K562 (cell line): ENCODE measurements at regions not wholly inside any gene's neighbourhood (a gene's known extent, or its start where the extent isn't known, plus 50 kb on each side); places are given as distances from the start of the nearest gene placed in this dataset.

ENCODE experiments used
- ATAC-seq: fragments of 200-7000 bp; cut with Tn5 transposase; 3 replicates; pipeline ENCODE4 v1.9.1; 2020; ENCODE audit warnings: moderate library complexity
- BruUV-seq: library from RNA; stranded (reverse); fragments of 400-500 nt; replicated peaks from 2 replicates; lab custom pipeline; 2021; lab: Mats Ljungman, UMichigan
- CTCF ChIA-PET: fragments of 300-600 bp; formaldehyde crosslinking; extraction: SDS; loops from one replicate; lab custom pipeline; 2021; ENCODE audit warnings: low intra/inter-chr PET ratio; lab: Yijun Ruan, JAX
- POLR2A ChIA-PET: fragments of 300-600, 350-650 bp; sonication (Branson Sonifier 250); formaldehyde crosslinking; extraction: SDS; loops from one replicate; lab custom pipeline; 2021; ENCODE audit warnings: antibody characterized with exemption, inconsistent platforms; lab: Yijun Ruan, JAX
- DNase-seq, 4 experiments: peaks; one replicate each; pipeline versions ENCODE4 v3.0.0 to v3.0.0-alpha.2; 2011 to 2018; ENCODE audit warnings: low spot score in 3 of 4, mixed read lengths in 3 of 4; ENCODE audit errors: extremely low read depth in 1 of 4
- FAIRE-seq: peaks from 2 replicates; lab custom pipeline; 2011; peaks lifted over from hg19 to GRCh38; lab: Jason Lieb, UNC
- H2AFZ ChIP-seq: 2 replicates; pipeline ENCODE4 v1.6.0; 2011; ENCODE audit warnings: low read depth, low read length, control low read depth, inconsistent platforms
- H3K27ac ChIP-seq: fragments of 200-600 bp; 3 replicates; pipeline ENCODE4 v1.8.0; 2011; ENCODE audit warnings: low read depth, mild to moderate bottlenecking, control low read depth, inconsistent platforms, low read length, moderate library complexity, mixed read lengths; ENCODE audit errors: extremely low read depth
- H3K27me3 ChIP-seq, 2 experiments: fragments of 300-600 bp in 1 of 2; 2 replicates in 1 of 2; 3 replicates in 1 of 2; pipeline versions ENCODE4 v1.6.0 to v1.8.0; 2011; ENCODE audit warnings: inconsistent platforms in 2 of 2, low read length in 2 of 2, mild to moderate bottlenecking in 1 of 2, mixed read lengths in 1 of 2, moderate library complexity in 1 of 2; ENCODE audit not compliant: control insufficient read depth in 2 of 2, insufficient read depth in 2 of 2
- H3K36me3 ChIP-seq: fragments of 300-600 bp; 3 replicates; pipeline ENCODE4 v1.8.0; 2011; ENCODE audit warnings: mild to moderate bottlenecking, low read length, inconsistent platforms; ENCODE audit not compliant: control insufficient read depth, insufficient read depth
- H3K4me1 ChIP-seq, 2 experiments: fragments of 200-600 bp in 1 of 2; replicated peaks in 1 of 2; 2 replicates in 1 of 2; 3 replicates in 1 of 2; pipeline versions ENCODE4 v1.5.1 to v1.8.0; 2011; ENCODE audit warnings: inconsistent platforms in 2 of 2, low read length in 2 of 2, mild to moderate bottlenecking in 1 of 2, mixed read lengths in 1 of 2, moderate library complexity in 1 of 2; ENCODE audit not compliant: control insufficient read depth in 2 of 2, insufficient read depth in 2 of 2
- H3K4me2 ChIP-seq: 2 replicates; pipeline ENCODE4 v1.6.1; 2011; ENCODE audit warnings: low read length, control low read depth, inconsistent platforms, mixed read lengths; ENCODE audit not compliant: insufficient read depth
- H3K4me3 ChIP-seq: fragments of 200-600 bp; sonication (generic), shearing (Covaris generic); 2 replicates; pipeline ENCODE4 v1.5.1; 2016; ENCODE audit warnings: control low read depth, inconsistent platforms
- H3K79me2 ChIP-seq: fragments of 200-600 bp; 3 replicates; pipeline ENCODE4 v1.8.0; 2011; ENCODE audit warnings: low read length, inconsistent platforms; ENCODE audit not compliant: control insufficient read depth, insufficient read depth
- H3K9ac ChIP-seq, 2 experiments: 2 replicates each; pipeline versions ENCODE4 v1.6.0 to v1.6.1; 2011; ENCODE audit warnings: low read depth in 2 of 2, low read length in 2 of 2, control low read depth in 1 of 2, inconsistent platforms in 1 of 2, mild to moderate bottlenecking in 1 of 2, mixed read lengths in 1 of 2; ENCODE audit not compliant: insufficient read depth in 1 of 2
- H3K9me1 ChIP-seq: one replicate; pipeline ENCODE4 v1.6.0; 2011; ENCODE audit warnings: inconsistent platforms, mild to moderate bottlenecking, low read length, moderate library complexity; ENCODE audit not compliant: control insufficient read depth, insufficient read depth
- H3K9me3 ChIP-seq: replicated peaks from 2 replicates; pipeline ENCODE4 v1.5.1; 2011; ENCODE audit warnings: low read depth, low read length, inconsistent platforms; ENCODE audit not compliant: control insufficient read depth, insufficient read depth
- H4K20me1 ChIP-seq: replicated peaks from 2 replicates; pipeline ENCODE4 v1.6.1; 2011; ENCODE audit warnings: low read length, inconsistent platforms, mixed read lengths; ENCODE audit not compliant: control insufficient read depth, insufficient read depth
- WGBS: fragments of 100-300 bp; shearing (Covaris generic); methylation state at CpG from one replicate; pipeline ENCODE4 v1.1.6; 2016; ENCODE audit warnings: low coverage, mixed read lengths; ENCODE audit not compliant: insufficient coverage; ENCODE audit errors: missing lambda C conversion rate; 5-methylcytosine and 5-hydroxymethylcytosine counted together
- in situ Hi-C: fragments of 300-500 bp; cut with MboI; formaldehyde crosslinking; loops from 4 replicates; pipeline ENCODE4 v1.15.0; 2018; ENCODE audit warnings: inconsistent platforms, mixed read lengths
- intact Hi-C: fragments of 100-400 bp; cut with micrococcal nuclease; formaldehyde crosslinking; loops from 2 replicates; pipeline ENCODE4 v1.14.2; 2022
- TF ChIP-seq, protein P1 (sequence below), 3 experiments: IDR thresholded peaks in 2 of 3; conservative IDR thresholded peaks in 1 of 3; 2 replicates each; pipeline ENCODE4 v1.5.1; 2011 to 2012; ENCODE audit warnings: low read length in 3 of 3, mild to moderate bottlenecking in 3 of 3, control low read depth in 2 of 3, improper control_type of control experiment in 1 of 3, inconsistent platforms in 1 of 3, low read depth in 1 of 3, mixed read lengths in 1 of 3, moderate library complexity in 1 of 3; ENCODE audit not compliant: insufficient read depth in 2 of 3
- TF ChIP-seq, protein P2 (sequence below), 2 experiments: fragments of 450-650 bp in 1 of 2; IDR thresholded peaks; 2 replicates each; pipeline ENCODE4 v1.6.1; 2011 to 2017; ENCODE audit warnings: low read depth in 2 of 2, antibody characterized with exemption in 1 of 2, borderline replicate concordance in 1 of 2, low read length in 1 of 2, mild to moderate bottlenecking in 1 of 2, mixed read lengths in 1 of 2; ENCODE audit not compliant: control insufficient read depth in 1 of 2
- TF ChIP-seq, protein P3 (sequence below): conservative IDR thresholded peaks from 2 replicates; pipeline ENCODE4 v1.6.1; 2011; ENCODE audit warnings: low read depth, mild to moderate bottlenecking, low read length; ENCODE audit not compliant: control insufficient read depth

DNA sequence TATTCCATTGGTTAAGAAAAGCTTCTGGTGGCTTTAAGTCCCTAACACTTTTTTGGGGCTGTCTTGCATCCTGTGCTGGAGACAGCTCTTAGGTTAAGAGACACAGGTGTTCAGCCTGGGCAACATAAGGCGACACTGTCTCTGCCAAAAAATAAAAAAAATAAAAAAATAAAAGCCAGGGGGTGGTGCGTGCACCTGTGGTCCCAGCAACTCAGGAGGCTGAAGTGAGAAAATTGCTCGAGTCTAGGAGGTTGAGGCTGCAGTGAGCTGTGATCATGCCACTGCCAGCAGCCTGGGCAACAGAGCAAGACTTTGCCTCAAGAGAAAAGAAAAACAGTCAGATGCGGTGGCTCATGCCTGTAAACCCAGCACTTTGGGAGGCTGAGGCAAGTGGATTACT is 55.6 kb upstream of the ZMYND8 start:
- no peaks in the 10 kb centered on the region for H3K36me3 ChIP-seq
- no peaks in the 10 kb centered on the region for H4K20me1 ChIP-seq
- H3K9ac ChIP-seq, result no peak overlapping the region
- no peak overlapping the region for H3K4me3 ChIP-seq
- no peaks in the 10 kb centered on the region for H3K79me2 ChIP-seq
- no peaks in the 10 kb centered on the region for H3K9me3 ChIP-seq
- no TSS peak for BruUV-seq
- ATAC-seq (no peak), DNase-seq (no peak), FAIRE-seq (no peak)
- in situ Hi-C loops (no loop called here), intact Hi-C loops (no loop called here)
- no peak overlapping the region for H2AFZ ChIP-seq
- POLR2A ChIA-PET, result interaction anchor here (1.0 to 1.1 kb wide), 2 partner anchors 9 to 15 kb away, joined by 3 read pairs; no protein-coding TSS in a partner anchor
- no peaks in the 10 kb centered on the region for H3K9me1 ChIP-seq
- WGBS, result 59% methylated on average over 4 of the region's 4 CpGs
- TF ChIP-seq, protein P1, sequence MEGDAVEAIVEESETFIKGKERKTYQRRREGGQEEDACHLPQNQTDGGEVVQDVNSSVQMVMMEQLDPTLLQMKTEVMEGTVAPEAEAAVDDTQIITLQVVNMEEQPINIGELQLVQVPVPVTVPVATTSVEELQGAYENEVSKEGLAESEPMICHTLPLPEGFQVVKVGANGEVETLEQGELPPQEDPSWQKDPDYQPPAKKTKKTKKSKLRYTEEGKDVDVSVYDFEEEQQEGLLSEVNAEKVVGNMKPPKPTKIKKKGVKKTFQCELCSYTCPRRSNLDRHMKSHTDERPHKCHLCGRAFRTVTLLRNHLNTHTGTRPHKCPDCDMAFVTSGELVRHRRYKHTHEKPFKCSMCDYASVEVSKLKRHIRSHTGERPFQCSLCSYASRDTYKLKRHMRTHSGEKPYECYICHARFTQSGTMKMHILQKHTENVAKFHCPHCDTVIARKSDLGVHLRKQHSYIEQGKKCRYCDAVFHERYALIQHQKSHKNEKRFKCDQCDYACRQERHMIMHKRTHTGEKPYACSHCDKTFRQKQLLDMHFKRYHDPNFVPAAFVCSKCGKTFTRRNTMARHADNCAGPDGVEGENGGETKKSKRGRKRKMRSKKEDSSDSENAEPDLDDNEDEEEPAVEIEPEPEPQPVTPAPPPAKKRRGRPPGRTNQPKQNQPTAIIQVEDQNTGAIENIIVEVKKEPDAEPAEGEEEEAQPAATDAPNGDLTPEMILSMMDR (IDR thresholded peaks at IDR 0.05 in 2 of 3, conservative IDR thresholded peaks at IDR 0.05 in 1 of 3; ENCODE audit: insufficient read depth in 2 of 3, low read depth in 1 of 3, low read length in 3 of 3), result no peak
- TF ChIP-seq, protein P2, sequence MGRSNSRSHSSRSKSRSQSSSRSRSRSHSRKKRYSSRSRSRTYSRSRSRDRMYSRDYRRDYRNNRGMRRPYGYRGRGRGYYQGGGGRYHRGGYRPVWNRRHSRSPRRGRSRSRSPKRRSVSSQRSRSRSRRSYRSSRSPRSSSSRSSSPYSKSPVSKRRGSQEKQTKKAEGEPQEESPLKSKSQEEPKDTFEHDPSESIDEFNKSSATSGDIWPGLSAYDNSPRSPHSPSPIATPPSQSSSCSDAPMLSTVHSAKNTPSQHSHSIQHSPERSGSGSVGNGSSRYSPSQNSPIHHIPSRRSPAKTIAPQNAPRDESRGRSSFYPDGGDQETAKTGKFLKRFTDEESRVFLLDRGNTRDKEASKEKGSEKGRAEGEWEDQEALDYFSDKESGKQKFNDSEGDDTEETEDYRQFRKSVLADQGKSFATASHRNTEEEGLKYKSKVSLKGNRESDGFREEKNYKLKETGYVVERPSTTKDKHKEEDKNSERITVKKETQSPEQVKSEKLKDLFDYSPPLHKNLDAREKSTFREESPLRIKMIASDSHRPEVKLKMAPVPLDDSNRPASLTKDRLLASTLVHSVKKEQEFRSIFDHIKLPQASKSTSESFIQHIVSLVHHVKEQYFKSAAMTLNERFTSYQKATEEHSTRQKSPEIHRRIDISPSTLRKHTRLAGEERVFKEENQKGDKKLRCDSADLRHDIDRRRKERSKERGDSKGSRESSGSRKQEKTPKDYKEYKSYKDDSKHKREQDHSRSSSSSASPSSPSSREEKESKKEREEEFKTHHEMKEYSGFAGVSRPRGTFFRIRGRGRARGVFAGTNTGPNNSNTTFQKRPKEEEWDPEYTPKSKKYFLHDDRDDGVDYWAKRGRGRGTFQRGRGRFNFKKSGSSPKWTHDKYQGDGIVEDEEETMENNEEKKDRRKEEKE (IDR thresholded peaks at IDR 0.05; ENCODE audit: borderline replicate concordance in 1 of 2, control insufficient read depth in 1 of 2, low read depth in 2 of 2, low read length in 1 of 2), result peak in 1 of 2 experiments; percentile 5; a peak in 1 of 4 replicates
- TF ChIP-seq, protein P3, sequence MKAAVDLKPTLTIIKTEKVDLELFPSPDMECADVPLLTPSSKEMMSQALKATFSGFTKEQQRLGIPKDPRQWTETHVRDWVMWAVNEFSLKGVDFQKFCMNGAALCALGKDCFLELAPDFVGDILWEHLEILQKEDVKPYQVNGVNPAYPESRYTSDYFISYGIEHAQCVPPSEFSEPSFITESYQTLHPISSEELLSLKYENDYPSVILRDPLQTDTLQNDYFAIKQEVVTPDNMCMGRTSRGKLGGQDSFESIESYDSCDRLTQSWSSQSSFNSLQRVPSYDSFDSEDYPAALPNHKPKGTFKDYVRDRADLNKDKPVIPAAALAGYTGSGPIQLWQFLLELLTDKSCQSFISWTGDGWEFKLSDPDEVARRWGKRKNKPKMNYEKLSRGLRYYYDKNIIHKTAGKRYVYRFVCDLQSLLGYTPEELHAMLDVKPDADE, result no peak
- H3K4me2 ChIP-seq, result no peak overlapping the region
- peaks cover 0 to 8% of the 10 kb centered on the region in 2 experiments; a peak in 3 of 5 replicates for H3K4me1 ChIP-seq
- no peak overlapping the region for H3K27ac ChIP-seq
- CTCF ChIA-PET, result no interaction called here
- H3K27me3 ChIP-seq, result no peaks in the 10 kb centered on the region
